Esophagus squamous epithelium (tissue), 5 donors: ENCODE measurements at regions not wholly inside any gene's neighbourhood (a gene's known extent, or its start where the extent isn't known, plus 50 kb on each side); places are given as distances from the start of the nearest gene placed in this dataset.

Experiments used
- DNase-seq: peaks from one replicate; lab custom pipeline; 2025; lab: John Stamatoyannopoulos, UW
- H3K27ac ChIP-seq, 4 donors: fragments of 200-600 bp; sonication (generic); one replicate each; pipeline ENCODE4 v1.5.1; 2016 to 2019; ENCODE audit warnings: mild to moderate bottlenecking in 1 of 4
- H3K27me3 ChIP-seq, 4 donors: fragments of 200-600 bp; sonication (generic); 1 replicate in 3 of 4; 2 replicates in 1 of 4; pipeline versions ENCODE4 v1.5.1 to v1.6.0; 2017 to 2021; ENCODE audit warnings: antibody characterized with exemption in 1 of 4
- H3K36me3 ChIP-seq, 3 donors: fragments of 200-600 bp; sonication (generic); one replicate each; pipeline ENCODE4 v1.5.1; 2016 to 2019
- H3K4me1 ChIP-seq, 3 donors: fragments of 200-600 bp; sonication (generic); one replicate each; pipeline ENCODE4 v1.5.1; 2017 to 2019
- H3K4me3 ChIP-seq, 4 donors: fragments of 200-600 bp; sonication (generic); 1 replicate in 3 of 4; 2 replicates in 1 of 4; pipeline ENCODE4 v1.5.1; 2016 to 2019; ENCODE audit warnings: mild to moderate bottlenecking in 2 of 4, moderate library complexity in 1 of 4
- H3K9me3 ChIP-seq, 3 donors: fragments of 200-600 bp; sonication (generic); one replicate each; pipeline ENCODE4 v1.5.1; 2016 to 2019
- CTCF ChIP-seq, 6 experiments: fragments of 450-650 bp in 4 of 6; fragments of 200-600 bp in 2 of 6; sonication (generic) in 2 of 6; IDR thresholded peaks; one replicate each; pipeline ENCODE4 v1.5.1; 2016 to 2019; ENCODE audit warnings: antibody characterized with exemption in 6 of 6, mild to moderate bottlenecking in 4 of 6, moderate library complexity in 4 of 6
- POLR2A ChIP-seq, 4 donors: fragments of 450-650 bp; IDR thresholded peaks; one replicate each; pipeline ENCODE4 v1.6.1; 2017; ENCODE audit warnings: antibody characterized with exemption in 4 of 4, mild to moderate bottlenecking in 4 of 4, moderate library complexity in 3 of 4
- WGBS, 2 donors: methylation state at CpG; one replicate each; pipeline ENCODE4 v1.1.5; 2018; 5-methylcytosine and 5-hydroxymethylcytosine counted together
- intact Hi-C: fragments of 100-400 bp; cut with DNase I; formaldehyde crosslinking; loops from one replicate; pipeline ENCODE4 v1.15.0; 2022
- donor health status: DM: yes; HTN: yes; CAD: no.

GRCh38 chr2:193583638-193584400, 1389.1 kb upstream of the TMEFF2 start:
- intact Hi-C loops, result no loop called here
- 63 to 68% methylated on average over 7 to 9 of the region's 9 CpGs for WGBS, 2 donors
- Histone ChIP-seq H3K9me3 (no peaks in the 10 kb centered on the region), H3K27ac (no peak overlapping the region), H3K4me1 (no peaks in the 10 kb centered on the region), H3K27me3 (no peaks in the 10 kb centered on the region), H3K36me3 (no peaks in the 10 kb centered on the region), H3K4me3 (no peak overlapping the region)
- TF ChIP-seq CTCF (IDR thresholded peaks at IDR 0.05) (no peak), POLR2A (IDR thresholded peaks at IDR 0.05) (no peak)
- no peak for DNase-seq

GRCh38 chr2:193581807-193582206, 1387.1 kb upstream of the TMEFF2 start:
- intact Hi-C loops, result no loop called here
- DNase-seq, result no peak

GRCh38 chr2:193580176-193580950, 1385.6 kb upstream of the TMEFF2 start:
- TF ChIP-seq POLR2A (IDR thresholded peaks at IDR 0.05), result no peak
- no peak for TF ChIP-seq CTCF (IDR thresholded peaks at IDR 0.05)
- no peaks in the 10 kb centered on the region for H3K9me3 ChIP-seq
- H3K27ac ChIP-seq, result no peak overlapping the region
- intact Hi-C loops, result no loop called here
- no peak overlapping the region for H3K4me3 ChIP-seq
- WGBS, 2 donors, result 82 to 88% methylated on average over 16 to 18 of the region's 21 CpGs
- no peaks in the 10 kb centered on the region for H3K27me3 ChIP-seq
- no peak for DNase-seq
- no peaks in the 10 kb centered on the region for H3K4me1 ChIP-seq
- H3K36me3 ChIP-seq, result no peaks in the 10 kb centered on the region

More at GRCh38 chr2:193581807-193582206, 1387.1 kb upstream of the TMEFF2 start:
- no peak for TF ChIP-seq POLR2A (IDR thresholded peaks at IDR 0.05)
- no peak for TF ChIP-seq CTCF (IDR thresholded peaks at IDR 0.05)
- no peaks in the 10 kb centered on the region for H3K9me3 ChIP-seq
- H3K36me3 ChIP-seq, result no peaks in the 10 kb centered on the region
- no peaks in the 10 kb centered on the region for H3K4me1 ChIP-seq
- no peaks in the 10 kb centered on the region for H3K27me3 ChIP-seq
- H3K4me3 ChIP-seq, result no peak overlapping the region
- no peak overlapping the region for H3K27ac ChIP-seq
- WGBS, 2 donors, result 84 to 93% methylated on average over 1 of the region's 1 CpG

GRCh38 chr2:193566886-193567285, 1372.2 kb upstream of the TMEFF2 start:
- H3K4me1 ChIP-seq, result no peaks in the 10 kb centered on the region
- TF ChIP-seq CTCF (IDR thresholded peaks at IDR 0.05) (no peak), POLR2A (IDR thresholded peaks at IDR 0.05) (no peak)
- no peak overlapping the region for H3K27ac ChIP-seq
- intact Hi-C loops, result no loop called here
- H3K27me3 ChIP-seq, result no peaks in the 10 kb centered on the region
- 45 to 73% methylated on average over 2 of the region's 2 CpGs for WGBS, 2 donors
- no peak overlapping the region for H3K4me3 ChIP-seq
- H3K9me3 ChIP-seq, result no peaks in the 10 kb centered on the region
- H3K36me3 ChIP-seq, result no peaks in the 10 kb centered on the region
- no peak for DNase-seq

GRCh38 chr2:193566276-193566675, 1371.5 kb upstream of the TMEFF2 start:
- Histone ChIP-seq H3K27ac (no peak overlapping the region), H3K9me3 (no peaks in the 10 kb centered on the region), H3K4me1 (no peaks in the 10 kb centered on the region), H3K27me3 (no peaks in the 10 kb centered on the region), H3K36me3 (no peaks in the 10 kb centered on the region), H3K4me3 (no peak overlapping the region)
- no peak for TF ChIP-seq POLR2A (IDR thresholded peaks at IDR 0.05)
- TF ChIP-seq CTCF (IDR thresholded peaks at IDR 0.05), result no peak
- intact Hi-C loops, result no loop called here
- WGBS, 2 donors, result 37% methylated on average over 2 of the region's 2 CpGs
- no peak for DNase-seq
